ENCODE measurements at regions not wholly inside any gene's neighbourhood (a gene's known extent, or its start where the extent isn't known, plus 50 kb on each side); places are given as distances from the start of the nearest gene placed in this dataset.

DNA sequence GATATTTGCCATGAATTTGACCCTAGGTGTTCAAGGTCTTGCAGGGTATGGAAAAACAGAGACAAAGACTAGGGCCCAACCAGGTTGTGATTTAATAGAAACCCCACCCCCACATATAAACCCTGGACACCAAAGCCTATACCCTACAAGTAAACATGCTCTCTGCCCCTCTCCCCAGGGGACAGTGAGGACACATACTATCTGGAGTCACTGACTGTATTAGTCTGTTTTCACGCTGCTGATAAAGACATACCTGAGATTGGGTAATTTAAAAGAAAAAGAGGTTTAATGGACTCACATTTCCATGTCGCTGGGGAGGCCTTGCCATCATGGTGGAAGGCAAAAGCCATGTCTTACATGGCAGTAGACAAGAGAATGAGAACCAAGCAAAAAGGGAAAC is 88.3 kb downstream of the RAP2A start:
- Mint-ChIP-seq H3K4me1 (0 out of 2 replicates have a peak, but pooled peaks cover 2% of the 10 kb centered on the region), H3K4me3 (no peak overlapping the region), H3K27me3 (ENCODE audit: low read depth) (no peaks in the 10 kb centered on the region; the same call in 1 of the 2 replicates), H3K27ac (no peak overlapping the region), H3K9me3 (peaks cover 8% of the 10 kb centered on the region), H3K36me3 (no peaks in the 10 kb centered on the region)
- TF ChIP-seq EMX1 (CRISPR knock-in tag; IDR thresholded peaks at IDR 0.05) (no peak), NFATC4 (CRISPR knock-in tag; IDR thresholded peaks at IDR 0.05) (no peak), ZNF671 (CRISPR knock-in tag; IDR thresholded peaks at IDR 0.05) (no peak), ATF1 (CRISPR knock-in tag; IDR thresholded peaks at IDR 0.05) (no peak), ZNF317 (CRISPR knock-in tag; IDR thresholded peaks at IDR 0.05; ENCODE audit: borderline replicate concordance, low read depth) (no peak), NR2C2 (CRISPR knock-in tag; IDR thresholded peaks at IDR 0.05) (no peak), OVOL2 (CRISPR knock-in tag; IDR thresholded peaks at IDR 0.05; ENCODE audit: borderline replicate concordance) (no peak), MYBL2 (CRISPR knock-in tag; IDR thresholded peaks at IDR 0.05) (no peak)
- TF ChIP-seq, protein P1, sequence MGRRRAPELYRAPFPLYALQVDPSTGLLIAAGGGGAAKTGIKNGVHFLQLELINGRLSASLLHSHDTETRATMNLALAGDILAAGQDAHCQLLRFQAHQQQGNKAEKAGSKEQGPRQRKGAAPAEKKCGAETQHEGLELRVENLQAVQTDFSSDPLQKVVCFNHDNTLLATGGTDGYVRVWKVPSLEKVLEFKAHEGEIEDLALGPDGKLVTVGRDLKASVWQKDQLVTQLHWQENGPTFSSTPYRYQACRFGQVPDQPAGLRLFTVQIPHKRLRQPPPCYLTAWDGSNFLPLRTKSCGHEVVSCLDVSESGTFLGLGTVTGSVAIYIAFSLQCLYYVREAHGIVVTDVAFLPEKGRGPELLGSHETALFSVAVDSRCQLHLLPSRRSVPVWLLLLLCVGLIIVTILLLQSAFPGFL (CRISPR knock-in tag; IDR thresholded peaks at IDR 0.05; ENCODE audit: borderline replicate concordance) = no peak
- TF ChIP-seq, protein P2, sequence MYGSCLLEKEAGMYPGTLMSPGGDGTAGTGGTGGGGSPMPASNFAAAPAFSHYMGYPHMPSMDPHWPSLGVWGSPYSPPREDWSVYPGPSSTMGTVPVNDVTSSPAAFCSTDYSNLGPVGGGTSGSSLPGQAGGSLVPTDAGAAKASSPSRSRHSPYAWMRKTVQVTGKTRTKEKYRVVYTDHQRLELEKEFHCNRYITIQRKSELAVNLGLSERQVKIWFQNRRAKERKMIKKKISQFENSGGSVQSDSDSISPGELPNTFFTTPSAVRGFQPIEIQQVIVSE (CRISPR knock-in tag; IDR thresholded peaks at IDR 0.05; ENCODE audit: borderline replicate concordance) = no peak
- TF ChIP-seq, protein P3, sequence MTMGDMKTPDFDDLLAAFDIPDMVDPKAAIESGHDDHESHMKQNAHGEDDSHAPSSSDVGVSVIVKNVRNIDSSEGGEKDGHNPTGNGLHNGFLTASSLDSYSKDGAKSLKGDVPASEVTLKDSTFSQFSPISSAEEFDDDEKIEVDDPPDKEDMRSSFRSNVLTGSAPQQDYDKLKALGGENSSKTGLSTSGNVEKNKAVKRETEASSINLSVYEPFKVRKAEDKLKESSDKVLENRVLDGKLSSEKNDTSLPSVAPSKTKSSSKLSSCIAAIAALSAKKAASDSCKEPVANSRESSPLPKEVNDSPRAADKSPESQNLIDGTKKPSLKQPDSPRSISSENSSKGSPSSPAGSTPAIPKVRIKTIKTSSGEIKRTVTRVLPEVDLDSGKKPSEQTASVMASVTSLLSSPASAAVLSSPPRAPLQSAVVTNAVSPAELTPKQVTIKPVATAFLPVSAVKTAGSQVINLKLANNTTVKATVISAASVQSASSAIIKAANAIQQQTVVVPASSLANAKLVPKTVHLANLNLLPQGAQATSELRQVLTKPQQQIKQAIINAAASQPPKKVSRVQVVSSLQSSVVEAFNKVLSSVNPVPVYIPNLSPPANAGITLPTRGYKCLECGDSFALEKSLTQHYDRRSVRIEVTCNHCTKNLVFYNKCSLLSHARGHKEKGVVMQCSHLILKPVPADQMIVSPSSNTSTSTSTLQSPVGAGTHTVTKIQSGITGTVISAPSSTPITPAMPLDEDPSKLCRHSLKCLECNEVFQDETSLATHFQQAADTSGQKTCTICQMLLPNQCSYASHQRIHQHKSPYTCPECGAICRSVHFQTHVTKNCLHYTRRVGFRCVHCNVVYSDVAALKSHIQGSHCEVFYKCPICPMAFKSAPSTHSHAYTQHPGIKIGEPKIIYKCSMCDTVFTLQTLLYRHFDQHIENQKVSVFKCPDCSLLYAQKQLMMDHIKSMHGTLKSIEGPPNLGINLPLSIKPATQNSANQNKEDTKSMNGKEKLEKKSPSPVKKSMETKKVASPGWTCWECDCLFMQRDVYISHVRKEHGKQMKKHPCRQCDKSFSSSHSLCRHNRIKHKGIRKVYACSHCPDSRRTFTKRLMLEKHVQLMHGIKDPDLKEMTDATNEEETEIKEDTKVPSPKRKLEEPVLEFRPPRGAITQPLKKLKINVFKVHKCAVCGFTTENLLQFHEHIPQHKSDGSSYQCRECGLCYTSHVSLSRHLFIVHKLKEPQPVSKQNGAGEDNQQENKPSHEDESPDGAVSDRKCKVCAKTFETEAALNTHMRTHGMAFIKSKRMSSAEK (CRISPR knock-in tag; IDR thresholded peaks at IDR 0.05; ENCODE audit: borderline replicate concordance) = no peak
- TF ChIP-seq, protein P4, sequence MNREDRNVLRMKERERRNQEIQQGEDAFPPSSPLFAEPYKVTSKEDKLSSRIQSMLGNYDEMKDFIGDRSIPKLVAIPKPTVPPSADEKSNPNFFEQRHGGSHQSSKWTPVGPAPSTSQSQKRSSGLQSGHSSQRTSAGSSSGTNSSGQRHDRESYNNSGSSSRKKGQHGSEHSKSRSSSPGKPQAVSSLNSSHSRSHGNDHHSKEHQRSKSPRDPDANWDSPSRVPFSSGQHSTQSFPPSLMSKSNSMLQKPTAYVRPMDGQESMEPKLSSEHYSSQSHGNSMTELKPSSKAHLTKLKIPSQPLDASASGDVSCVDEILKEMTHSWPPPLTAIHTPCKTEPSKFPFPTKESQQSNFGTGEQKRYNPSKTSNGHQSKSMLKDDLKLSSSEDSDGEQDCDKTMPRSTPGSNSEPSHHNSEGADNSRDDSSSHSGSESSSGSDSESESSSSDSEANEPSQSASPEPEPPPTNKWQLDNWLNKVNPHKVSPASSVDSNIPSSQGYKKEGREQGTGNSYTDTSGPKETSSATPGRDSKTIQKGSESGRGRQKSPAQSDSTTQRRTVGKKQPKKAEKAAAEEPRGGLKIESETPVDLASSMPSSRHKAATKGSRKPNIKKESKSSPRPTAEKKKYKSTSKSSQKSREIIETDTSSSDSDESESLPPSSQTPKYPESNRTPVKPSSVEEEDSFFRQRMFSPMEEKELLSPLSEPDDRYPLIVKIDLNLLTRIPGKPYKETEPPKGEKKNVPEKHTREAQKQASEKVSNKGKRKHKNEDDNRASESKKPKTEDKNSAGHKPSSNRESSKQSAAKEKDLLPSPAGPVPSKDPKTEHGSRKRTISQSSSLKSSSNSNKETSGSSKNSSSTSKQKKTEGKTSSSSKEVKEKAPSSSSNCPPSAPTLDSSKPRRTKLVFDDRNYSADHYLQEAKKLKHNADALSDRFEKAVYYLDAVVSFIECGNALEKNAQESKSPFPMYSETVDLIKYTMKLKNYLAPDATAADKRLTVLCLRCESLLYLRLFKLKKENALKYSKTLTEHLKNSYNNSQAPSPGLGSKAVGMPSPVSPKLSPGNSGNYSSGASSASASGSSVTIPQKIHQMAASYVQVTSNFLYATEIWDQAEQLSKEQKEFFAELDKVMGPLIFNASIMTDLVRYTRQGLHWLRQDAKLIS (CRISPR knock-in tag; IDR thresholded peaks at IDR 0.05; ENCODE audit: borderline replicate concordance) = no peak
- TF ChIP-seq, protein P5, sequence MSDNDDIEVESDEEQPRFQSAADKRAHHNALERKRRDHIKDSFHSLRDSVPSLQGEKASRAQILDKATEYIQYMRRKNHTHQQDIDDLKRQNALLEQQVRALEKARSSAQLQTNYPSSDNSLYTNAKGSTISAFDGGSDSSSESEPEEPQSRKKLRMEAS (CRISPR knock-in tag; IDR thresholded peaks at IDR 0.05) = no peak
- TF ChIP-seq, protein P6, sequence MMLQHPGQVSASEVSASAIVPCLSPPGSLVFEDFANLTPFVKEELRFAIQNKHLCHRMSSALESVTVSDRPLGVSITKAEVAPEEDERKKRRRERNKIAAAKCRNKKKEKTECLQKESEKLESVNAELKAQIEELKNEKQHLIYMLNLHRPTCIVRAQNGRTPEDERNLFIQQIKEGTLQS (CRISPR knock-in tag; conservative IDR thresholded peaks at IDR 0.05) = no peak
- TF ChIP-seq, protein P7, sequence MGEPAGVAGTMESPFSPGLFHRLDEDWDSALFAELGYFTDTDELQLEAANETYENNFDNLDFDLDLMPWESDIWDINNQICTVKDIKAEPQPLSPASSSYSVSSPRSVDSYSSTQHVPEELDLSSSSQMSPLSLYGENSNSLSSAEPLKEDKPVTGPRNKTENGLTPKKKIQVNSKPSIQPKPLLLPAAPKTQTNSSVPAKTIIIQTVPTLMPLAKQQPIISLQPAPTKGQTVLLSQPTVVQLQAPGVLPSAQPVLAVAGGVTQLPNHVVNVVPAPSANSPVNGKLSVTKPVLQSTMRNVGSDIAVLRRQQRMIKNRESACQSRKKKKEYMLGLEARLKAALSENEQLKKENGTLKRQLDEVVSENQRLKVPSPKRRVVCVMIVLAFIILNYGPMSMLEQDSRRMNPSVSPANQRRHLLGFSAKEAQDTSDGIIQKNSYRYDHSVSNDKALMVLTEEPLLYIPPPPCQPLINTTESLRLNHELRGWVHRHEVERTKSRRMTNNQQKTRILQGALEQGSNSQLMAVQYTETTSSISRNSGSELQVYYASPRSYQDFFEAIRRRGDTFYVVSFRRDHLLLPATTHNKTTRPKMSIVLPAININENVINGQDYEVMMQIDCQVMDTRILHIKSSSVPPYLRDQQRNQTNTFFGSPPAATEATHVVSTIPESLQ (CRISPR knock-in tag; IDR thresholded peaks at IDR 0.05) = no peak
- CTCF ChIA-PET = no interaction called here
- DNase-seq (ENCODE audit: low spot score) (no peak), ATAC-seq (no peak)
- POLR2A ChIA-PET = no interaction called here
